Esophagus squamous epithelium (tissue), 4 donors: ENCODE measurements at regions not wholly inside any gene's neighbourhood (a gene's known extent, or its start where the extent isn't known, plus 50 kb on each side); places are given as distances from the start of the nearest gene placed in this dataset.
"Not testable (repeated sequence)": the region's sequence is repeated elsewhere in the genome, so short reads cannot be mapped to it uniquely, and the experiment has no call there.

Source experiments
- CTCF ChIP-seq, 6 experiments: fragments of 450-650 bp in 4 of 6; fragments of 200-600 bp in 2 of 6; sonication (generic) in 2 of 6; IDR thresholded peaks; one replicate each; pipeline ENCODE4 v1.5.1; 2016 to 2019; ENCODE audit warnings: antibody characterized with exemption in 6 of 6, mild to moderate bottlenecking in 4 of 6, moderate library complexity in 4 of 6
- POLR2A ChIP-seq, 4 donors: fragments of 450-650 bp; IDR thresholded peaks; one replicate each; pipeline ENCODE4 v1.6.1; 2017; ENCODE audit warnings: antibody characterized with exemption in 4 of 4, mild to moderate bottlenecking in 4 of 4, moderate library complexity in 3 of 4

GRCh38 chr22:34683031-34683430 lies 382.9 kb upstream of the ISX start:
- not testable (repeated sequence) for TF ChIP-seq CTCF, POLR2A (IDR thresholded peaks at IDR 0.05)
